Osteoblast (primary cell): ENCODE measurements at regions not wholly inside any gene's neighbourhood (a gene's known extent, or its start where the extent isn't known, plus 50 kb on each side); places are given as distances from the start of the nearest gene placed in this dataset.

Source experiments
- DNase-seq: peaks from one replicate; pipeline ENCODE4 v3.0.0; 2011; ENCODE audit warnings: low spot score, mixed read lengths; ENCODE audit not compliant: insufficient read length; ENCODE audit errors: missing footprints
- H2AFZ ChIP-seq: 2 replicates; pipeline ENCODE4 v1.6.0; 2011; ENCODE audit warnings: mild to moderate bottlenecking, low read length
- H3K27ac ChIP-seq: 2 replicates; pipeline ENCODE4 v1.5.1; 2011; ENCODE audit warnings: mild to moderate bottlenecking, low read depth, low read length, moderate library complexity
- H3K27me3 ChIP-seq: 2 replicates; pipeline ENCODE4 v1.6.0; 2012; ENCODE audit warnings: mild to moderate bottlenecking, control low read depth, inconsistent platforms, low read length, moderate library complexity; ENCODE audit not compliant: insufficient read depth
- H3K36me3 ChIP-seq: 2 replicates; pipeline ENCODE4 v1.5.1; 2011; ENCODE audit warnings: mild to moderate bottlenecking, low read length, control low read depth, moderate library complexity; ENCODE audit not compliant: insufficient read depth
- H3K4me1 ChIP-seq: 2 replicates; pipeline ENCODE4 v1.5.1; 2011; ENCODE audit warnings: mild to moderate bottlenecking, low read length, control low read depth, moderate library complexity; ENCODE audit not compliant: insufficient read depth
- H3K4me2 ChIP-seq: 2 replicates; pipeline ENCODE4 v1.6.0; 2011; ENCODE audit warnings: mild to moderate bottlenecking, low read length; ENCODE audit not compliant: insufficient read depth
- H3K4me3 ChIP-seq: fragments of 200-600 bp; sonication (generic); 3 replicates; pipeline ENCODE4 v1.5.1; 2012; ENCODE audit warnings: mild to moderate bottlenecking, low read length, inconsistent platforms; ENCODE audit not compliant: insufficient read depth
- H3K79me2 ChIP-seq: 2 replicates; pipeline ENCODE4 v1.6.0; 2012; ENCODE audit warnings: mild to moderate bottlenecking, low read length, control low read depth, inconsistent platforms; ENCODE audit not compliant: insufficient read depth
- H3K9me3 ChIP-seq: 2 replicates; pipeline ENCODE4 v1.5.1; 2011; ENCODE audit warnings: low read depth, low read length, control low read depth
- H4K20me1 ChIP-seq: 2 replicates; pipeline ENCODE4 v1.6.0; 2012; ENCODE audit warnings: mild to moderate bottlenecking, low read length, control low read depth; ENCODE audit not compliant: insufficient read depth
- TF ChIP-seq, protein P1 (sequence below): IDR thresholded peaks from 2 replicates; pipeline ENCODE4 v1.5.1; 2011; ENCODE audit warnings: mild to moderate bottlenecking, low read depth, low read length, moderate library complexity; ENCODE audit errors: extremely low read depth

DNA sequence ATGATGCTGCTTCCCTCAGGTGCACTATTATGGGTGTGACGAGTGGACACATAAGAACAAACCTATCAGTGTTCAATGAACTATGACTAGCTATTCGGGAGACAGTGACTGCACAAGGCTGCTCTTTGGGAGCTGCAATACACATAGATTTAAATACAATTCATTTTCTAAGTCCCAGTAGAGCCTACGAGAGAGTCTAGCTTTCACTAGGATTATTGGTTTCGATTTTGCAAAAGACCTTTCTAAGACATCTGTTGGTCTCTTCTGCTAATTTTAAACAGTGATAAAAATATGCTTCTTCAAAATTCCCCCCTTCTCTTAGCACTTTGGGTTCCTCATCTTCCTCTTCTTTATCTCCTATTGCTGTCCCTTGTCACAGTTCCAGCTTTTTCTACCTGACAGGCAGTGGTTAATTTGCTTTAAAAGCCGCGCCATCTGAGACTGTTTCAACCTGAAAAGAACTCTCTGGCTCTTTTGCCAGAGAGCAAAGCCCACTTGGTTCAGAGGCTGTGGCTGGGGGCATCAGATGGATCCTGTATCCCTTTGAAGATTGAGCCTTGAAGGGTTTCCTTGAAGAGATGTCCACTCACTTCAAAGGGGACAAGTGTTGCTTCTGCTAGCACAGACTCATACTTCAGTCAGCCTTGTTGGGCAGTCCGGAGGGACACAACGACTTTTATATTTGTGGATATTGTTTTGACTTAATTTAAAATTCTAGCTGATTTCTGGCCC is 241.5 kb downstream of the MAN2A1 start:
- H2AFZ ChIP-seq = no peak overlapping the region
- H3K4me1 ChIP-seq = no peaks in the 10 kb centered on the region
- TF ChIP-seq, protein P1, sequence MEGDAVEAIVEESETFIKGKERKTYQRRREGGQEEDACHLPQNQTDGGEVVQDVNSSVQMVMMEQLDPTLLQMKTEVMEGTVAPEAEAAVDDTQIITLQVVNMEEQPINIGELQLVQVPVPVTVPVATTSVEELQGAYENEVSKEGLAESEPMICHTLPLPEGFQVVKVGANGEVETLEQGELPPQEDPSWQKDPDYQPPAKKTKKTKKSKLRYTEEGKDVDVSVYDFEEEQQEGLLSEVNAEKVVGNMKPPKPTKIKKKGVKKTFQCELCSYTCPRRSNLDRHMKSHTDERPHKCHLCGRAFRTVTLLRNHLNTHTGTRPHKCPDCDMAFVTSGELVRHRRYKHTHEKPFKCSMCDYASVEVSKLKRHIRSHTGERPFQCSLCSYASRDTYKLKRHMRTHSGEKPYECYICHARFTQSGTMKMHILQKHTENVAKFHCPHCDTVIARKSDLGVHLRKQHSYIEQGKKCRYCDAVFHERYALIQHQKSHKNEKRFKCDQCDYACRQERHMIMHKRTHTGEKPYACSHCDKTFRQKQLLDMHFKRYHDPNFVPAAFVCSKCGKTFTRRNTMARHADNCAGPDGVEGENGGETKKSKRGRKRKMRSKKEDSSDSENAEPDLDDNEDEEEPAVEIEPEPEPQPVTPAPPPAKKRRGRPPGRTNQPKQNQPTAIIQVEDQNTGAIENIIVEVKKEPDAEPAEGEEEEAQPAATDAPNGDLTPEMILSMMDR = no peak
- no peaks in the 10 kb centered on the region for H3K36me3 ChIP-seq
- H4K20me1 ChIP-seq = no peaks in the 10 kb centered on the region
- DNase-seq = no peak
- H3K4me3 ChIP-seq = no peak overlapping the region
- H3K9me3 ChIP-seq = no peaks in the 10 kb centered on the region
- no peaks in the 10 kb centered on the region for H3K79me2 ChIP-seq
- no peaks in the 10 kb centered on the region for H3K27me3 ChIP-seq
- no peak overlapping the region for H3K27ac ChIP-seq
- no peak overlapping the region for H3K4me2 ChIP-seq

DNA sequence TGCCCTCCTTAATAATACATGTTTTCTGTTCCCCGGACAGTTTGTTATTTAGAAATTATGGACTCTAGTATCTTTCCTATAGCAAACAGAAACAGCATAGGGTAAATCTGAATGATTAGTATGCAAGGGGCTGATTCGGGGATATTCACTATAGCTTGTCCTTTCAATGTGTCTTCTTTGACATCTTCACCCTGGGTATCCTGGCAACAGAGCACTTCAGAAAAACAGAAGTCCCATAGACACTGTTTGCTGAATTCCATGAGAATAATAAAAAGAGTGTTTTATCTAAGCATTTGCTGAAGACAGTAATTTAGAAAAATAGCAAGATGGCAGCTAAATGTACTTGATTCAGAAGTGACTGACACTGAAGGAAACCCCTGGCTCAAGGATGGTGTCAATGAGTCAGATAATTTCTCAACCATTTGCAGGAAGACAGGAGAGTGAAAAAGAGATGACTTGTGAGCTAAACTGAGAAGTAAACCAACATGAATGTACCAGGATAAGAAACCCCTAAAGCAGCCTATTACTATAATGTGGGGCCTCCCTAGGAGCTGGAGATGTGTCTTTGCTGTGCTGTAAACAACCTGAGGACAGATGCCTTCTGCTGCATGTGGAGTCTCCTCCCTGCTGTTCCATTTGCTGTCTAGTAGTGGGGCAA is 246.2 kb downstream of the MAN2A1 start:
- Histone ChIP-seq H3K9me3 (no peaks in the 10 kb centered on the region), H3K4me3 (no peak overlapping the region), H3K27ac (no peak overlapping the region), H3K36me3 (no peaks in the 10 kb centered on the region), H4K20me1 (no peaks in the 10 kb centered on the region), H3K4me1 (no peaks in the 10 kb centered on the region), H3K27me3 (no peaks in the 10 kb centered on the region), H3K79me2 (no peaks in the 10 kb centered on the region), H2AFZ (no peak overlapping the region), H3K4me2 (no peak overlapping the region)
- no peak for DNase-seq
- TF ChIP-seq, protein P1 = no peak

DNA sequence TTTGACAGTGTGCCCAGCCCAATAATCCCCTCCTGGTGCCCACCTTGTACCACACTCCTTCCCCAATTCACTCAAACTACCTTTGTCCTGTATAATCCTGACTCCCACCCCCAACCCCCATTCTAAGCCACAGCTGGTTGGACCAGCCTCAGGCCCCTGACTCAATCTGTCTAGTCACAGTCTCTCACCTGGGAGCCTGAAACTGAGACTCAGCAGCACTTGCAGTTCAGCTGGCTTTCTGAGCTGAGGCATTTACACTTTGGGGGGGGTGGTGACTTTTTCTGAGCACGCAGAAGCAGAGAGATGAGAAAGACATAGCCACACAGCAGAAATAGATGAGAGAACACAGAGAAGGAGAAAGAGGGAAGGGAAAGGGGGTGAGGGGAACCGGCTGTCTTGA is 247.3 kb downstream of the MAN2A1 start:
- Histone ChIP-seq H4K20me1 (no peaks in the 10 kb centered on the region), H2AFZ (no peak overlapping the region), H3K79me2 (no peaks in the 10 kb centered on the region), H3K4me1 (no peaks in the 10 kb centered on the region), H3K27me3 (peaks cover 3% of the 10 kb centered on the region), H3K4me2 (no peak overlapping the region), H3K36me3 (no peaks in the 10 kb centered on the region), H3K27ac (no peak overlapping the region), H3K9me3 (no peaks in the 10 kb centered on the region), H3K4me3 (no peak overlapping the region)
- TF ChIP-seq, protein P1 = no peak
- DNase-seq = no peak

DNA sequence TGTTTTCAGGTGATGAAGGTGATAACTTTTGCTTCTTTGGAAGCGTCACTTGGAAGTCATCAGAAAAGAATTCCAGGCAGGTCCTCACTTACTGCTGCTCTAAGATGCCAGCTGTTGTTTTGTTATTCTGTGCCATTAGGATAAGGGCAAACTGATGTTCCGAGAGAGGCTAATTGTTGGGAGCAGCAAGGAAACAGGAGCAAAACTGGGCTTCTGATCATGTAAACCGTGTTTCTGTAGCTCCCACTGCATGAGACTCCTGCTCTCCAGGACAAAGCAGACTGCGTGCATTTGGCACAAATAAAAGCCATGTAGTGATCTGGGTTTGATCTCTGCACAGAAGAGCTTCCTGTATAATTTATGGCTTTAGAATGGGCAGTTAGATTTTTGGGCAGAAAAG is 248.2 kb downstream of the MAN2A1 start:
- no peaks in the 10 kb centered on the region for H4K20me1 ChIP-seq
- no peaks in the 10 kb centered on the region for H3K4me1 ChIP-seq
- no peaks in the 10 kb centered on the region for H3K36me3 ChIP-seq
- no peak overlapping the region for H2AFZ ChIP-seq
- H3K27me3 ChIP-seq = peaks cover 3% of the 10 kb centered on the region
- no peak overlapping the region for H3K4me2 ChIP-seq
- no peaks in the 10 kb centered on the region for H3K9me3 ChIP-seq
- TF ChIP-seq, protein P1 = no peak
- H3K79me2 ChIP-seq = no peaks in the 10 kb centered on the region
- H3K27ac ChIP-seq = no peak overlapping the region
- H3K4me3 ChIP-seq = no peak overlapping the region
- no peak for DNase-seq
